Motor neuron (in vitro differentiated cells): ENCODE measurements at regions not wholly inside any gene's neighbourhood (a gene's known extent, or its start where the extent isn't known, plus 50 kb on each side); places are given as distances from the start of the nearest gene placed in this dataset.
A peak's percentile ranks its signal among the peaks of the same experiment; 100 is the strongest.
"Not testable (repeated sequence)": the region's sequence is repeated elsewhere in the genome, so short reads cannot be mapped to it uniquely, and the experiment has no call there.

Source experiments
- ATAC-seq, 8 experiments: fragments of 200-7000 bp; cut with Tn5 transposase; replicated peaks in 6 of 8; 2 replicates each; pipeline ENCODE4 v1.8.0; 2021; ENCODE audit warnings: mild to moderate bottlenecking in 8 of 8, moderate library complexity in 8 of 8
- H3K27ac ChIP-seq, 2 donors: fragments of 250-450 bp; sonication (Bioruptor Pico); 2 replicates each; pipeline ENCODE4 v1.9.0; 2021; ENCODE audit warnings: antibody characterized with exemption in 2 of 2, mild to moderate bottlenecking in 2 of 2, moderate library complexity in 1 of 2
- H3K4me1 ChIP-seq, 2 donors: fragments of 250-450 bp; sonication (Bioruptor Pico); replicated peaks in 1 of 2; 2 replicates each; pipeline ENCODE4 v1.6.1; 2021; ENCODE audit warnings: antibody characterized with exemption in 2 of 2, mild to moderate bottlenecking in 2 of 2, moderate library complexity in 1 of 2
- H3K4me3 ChIP-seq, 5 donors: fragments of 250-450 bp; sonication (Bioruptor Pico); 2 replicates each; pipeline ENCODE4 v1.9.0; 2021; ENCODE audit warnings: antibody characterized with exemption in 5 of 5, mild to moderate bottlenecking in 5 of 5, moderate library complexity in 4 of 5
- WGBS, 10 experiments: fragments of 450-650 bp; shearing (Covaris generic); methylation state at CpG; one replicate each; pipeline ENCODE4 v1.0.0; 2022; 5-methylcytosine and 5-hydroxymethylcytosine counted together
- in situ Hi-C, 9 experiments: fragments of 400-800 bp; cut with MboI; loops; one replicate each; pipeline ENCODE4 v1.15.0; 2021; ENCODE audit warnings: low sequenced_read_pairs in 9 of 9, low pct_unique_long_range_greater_than_20kb in 2 of 9; ENCODE audit not compliant: unreplicated experiment in 9 of 9

DNA sequence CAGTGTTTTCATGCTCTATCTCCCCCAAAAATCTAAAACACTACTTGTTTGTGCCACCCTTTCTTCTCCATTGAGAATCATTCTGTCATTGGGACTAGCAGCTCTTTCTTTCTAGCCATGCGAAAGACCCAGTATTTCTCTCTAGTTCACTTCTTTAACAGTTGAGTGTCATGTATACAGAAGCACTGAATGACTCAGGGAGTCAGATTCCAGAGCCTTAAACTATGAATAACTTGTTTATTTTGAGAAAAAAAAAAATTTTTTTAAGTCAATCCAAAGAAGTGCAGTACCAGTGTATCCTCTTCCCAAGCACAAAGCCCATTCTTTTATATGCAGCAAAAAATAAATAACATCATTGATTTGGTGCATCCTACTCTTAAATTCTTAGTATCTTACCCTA lies 415.4 kb upstream of the GRAMD2B start:
- H3K4me3 ChIP-seq, result no peak overlapping the region
- in situ Hi-C loops, result no loop called here
- 100% methylated on average over 1 of the region's 1 CpG; no CpG with 5 or more reads in 4 of the 10 experiments for WGBS, 10 experiments
- peaks cover 8 to 25% of the 10 kb centered on the region in 2 donors for H3K4me1 ChIP-seq
- no peak for ATAC-seq
- no peak overlapping the region for H3K27ac ChIP-seq

DNA sequence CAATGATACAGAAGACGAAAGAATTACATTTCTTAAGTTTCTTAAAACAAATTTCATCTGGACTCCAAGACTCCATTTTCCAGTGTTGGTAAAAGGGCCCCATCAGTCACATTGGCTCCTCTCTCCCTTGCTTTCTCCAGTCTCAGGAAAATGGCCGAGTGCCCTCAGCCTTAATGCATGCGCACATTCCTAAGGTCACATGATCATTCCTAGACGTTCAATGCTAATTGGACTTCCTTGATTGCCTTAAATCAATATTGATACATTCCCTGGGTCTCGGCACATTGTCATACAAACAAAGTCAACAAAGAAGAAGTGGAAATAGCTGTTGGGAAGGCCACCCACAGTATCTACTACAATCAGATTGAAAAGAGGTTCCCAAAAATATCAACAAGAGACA lies 413.6 kb upstream of the GRAMD2B start:
- H3K4me1 ChIP-seq, result peaks cover 6 to 19% of the 10 kb centered on the region in 2 donors
- 43 to 83% (median 64%) methylated on average over 1 to 5 of the region's 5 CpGs; no CpG with 5 or more reads in 1 of the 10 experiments for WGBS, 10 experiments
- no peak overlapping the region for H3K27ac ChIP-seq
- no peak overlapping the region for H3K4me3 ChIP-seq
- peak in 1 of 8 experiments; percentile 52 for ATAC-seq
- in situ Hi-C loops, result no loop called here

DNA sequence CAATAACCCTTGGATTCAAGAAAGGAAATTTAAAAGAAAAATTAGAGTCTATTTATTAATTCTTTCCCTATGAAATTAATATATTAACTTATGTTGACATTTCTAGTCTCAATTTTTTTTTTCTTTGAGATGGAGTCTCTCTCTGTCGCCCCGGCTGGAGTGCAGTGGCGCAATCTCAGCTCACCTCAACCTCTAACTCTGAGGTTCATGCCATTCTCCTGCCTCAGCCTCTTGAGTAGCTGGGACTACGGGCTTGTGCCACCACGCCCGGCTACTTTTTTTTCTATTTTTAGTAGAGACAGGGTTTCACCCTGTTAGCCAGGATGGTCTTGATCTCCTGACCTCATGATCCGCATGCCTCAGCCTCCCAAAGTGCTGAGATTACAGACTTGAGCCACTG lies 411.7 kb upstream of the GRAMD2B start:
- H3K27ac ChIP-seq, in situ Hi-C loops, ATAC-seq, H3K4me3 ChIP-seq: not testable (repeated sequence)
- 91 to 100% (median 100%) methylated on average over 1 to 7 of the region's 7 CpGs for WGBS, 10 experiments
- peaks cover 22 to 28% of the 10 kb centered on the region in 2 donors for H3K4me1 ChIP-seq

DNA sequence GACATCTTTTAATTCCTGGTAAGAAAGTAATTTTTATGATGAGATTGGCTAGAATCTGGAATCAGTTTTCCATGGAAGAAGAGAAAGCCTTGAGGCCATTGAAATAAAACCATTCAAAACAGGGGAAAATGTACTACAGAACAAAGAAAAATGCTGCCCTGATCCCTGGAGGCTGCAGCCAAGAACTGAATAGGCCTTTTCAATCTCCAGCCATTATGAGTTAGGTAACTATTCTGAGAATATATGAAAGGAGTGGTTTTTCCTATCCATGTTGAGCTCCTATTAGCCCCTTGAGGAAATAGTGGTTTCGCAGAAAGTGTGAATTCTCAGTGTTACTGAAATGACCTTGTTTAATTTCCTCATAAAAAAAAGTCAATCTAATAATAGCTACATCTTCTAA lies 408.5 kb upstream of the GRAMD2B start:
- in situ Hi-C loops, result no loop called here
- WGBS, 10 experiments, result 78 to 100% (median 95%) methylated on average over 1 of the region's 1 CpG; no CpG with 5 or more reads in 4 of the 10 experiments
- Histone ChIP-seq H3K4me3 (no peak overlapping the region), H3K4me1 (peaks cover 19 to 37% of the 10 kb centered on the region in 2 donors), H3K27ac (peak overlapping the region in 1 of 2 donors; percentile 55)
- ATAC-seq, result peak in 4 of 8 experiments; percentile 22 to 50 (median 38)

DNA sequence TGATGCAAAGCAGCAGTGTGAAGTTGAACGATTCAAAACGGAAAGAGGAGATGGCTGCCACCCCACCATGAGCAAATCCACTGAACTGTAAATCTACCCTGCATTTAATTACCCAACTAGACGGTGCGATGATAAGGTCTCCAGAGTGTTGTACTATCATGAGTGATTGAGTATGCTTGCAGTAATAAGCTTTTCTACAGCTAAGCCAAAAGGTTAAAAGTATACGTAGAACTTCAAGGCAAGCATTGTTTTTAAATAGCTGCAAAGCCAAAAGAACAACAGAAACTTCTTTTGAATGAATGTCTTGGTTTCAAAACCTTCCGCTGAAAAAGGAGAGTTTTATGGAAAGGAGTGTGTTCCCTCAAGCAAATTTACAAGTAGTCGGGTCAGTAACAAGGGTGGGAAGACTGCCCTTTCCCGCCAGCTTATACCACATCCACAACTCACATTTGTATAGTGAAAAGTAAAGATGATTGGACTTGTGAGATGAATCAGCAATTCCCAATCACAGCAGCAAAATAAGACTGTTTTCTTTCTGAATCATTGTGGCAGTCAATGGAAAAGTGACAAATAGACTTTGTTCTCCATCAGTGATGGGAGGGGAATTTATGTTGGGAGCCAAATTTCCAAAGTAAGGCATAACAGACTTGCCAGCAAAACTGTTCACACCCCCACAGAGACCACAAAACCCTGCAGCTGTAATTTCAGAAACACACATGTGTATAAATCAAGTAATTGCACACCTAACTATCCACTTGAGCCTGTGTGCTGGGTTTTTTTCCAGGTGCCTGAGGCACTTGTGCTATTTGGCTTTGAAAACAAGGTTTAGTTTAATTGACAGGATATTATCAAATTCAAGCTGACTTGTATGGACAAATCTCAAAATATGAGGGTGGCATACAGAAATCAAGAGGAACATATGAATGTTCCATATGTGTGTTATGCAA lies 407.7 kb upstream of the GRAMD2B start:
- WGBS, 10 experiments, result 5 to 40% (median 16%) methylated on average over 1 to 6 of the region's 8 CpGs; no CpG with 5 or more reads in 2 of the 10 experiments
- H3K27ac ChIP-seq, result no peak overlapping the region
- peak in 7 of 8 experiments; percentile 56 to 97 (median 90) for ATAC-seq
- H3K4me3 ChIP-seq, result no peak overlapping the region
- H3K4me1 ChIP-seq, result peaks cover 18 to 37% of the 10 kb centered on the region in 2 donors
- in situ Hi-C loops, result no loop called here

DNA sequence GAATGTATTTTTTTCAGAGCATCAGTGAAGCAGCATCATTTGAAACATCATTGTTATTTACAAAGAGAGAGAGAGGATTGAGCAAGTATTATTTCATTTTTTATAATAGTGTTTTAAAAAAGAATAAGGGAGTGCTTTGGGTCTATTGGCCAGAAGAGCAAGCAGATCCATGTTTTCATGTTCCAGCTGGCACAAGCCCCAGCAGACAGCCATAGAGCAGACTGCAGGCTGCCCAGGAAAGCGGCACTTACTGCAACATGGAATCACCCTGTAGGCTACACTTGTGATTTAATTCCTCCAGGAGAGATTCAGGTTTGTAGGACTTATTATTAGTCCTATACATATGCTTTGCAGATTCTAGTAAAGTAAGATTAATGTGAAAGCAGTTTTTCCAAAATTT lies 407.0 kb upstream of the GRAMD2B start:
- in situ Hi-C loops, result no loop called here
- WGBS, 10 experiments, result 0 to 100% (median 36%) methylated on average over 1 of the region's 1 CpG; no CpG with 5 or more reads in 4 of the 10 experiments
- peak in 1 of 8 experiments; percentile 33 for ATAC-seq
- H3K27ac ChIP-seq, result no peak overlapping the region
- H3K4me3 ChIP-seq, result no peak overlapping the region
- H3K4me1 ChIP-seq, result peaks cover 18 to 37% of the 10 kb centered on the region in 2 donors

DNA sequence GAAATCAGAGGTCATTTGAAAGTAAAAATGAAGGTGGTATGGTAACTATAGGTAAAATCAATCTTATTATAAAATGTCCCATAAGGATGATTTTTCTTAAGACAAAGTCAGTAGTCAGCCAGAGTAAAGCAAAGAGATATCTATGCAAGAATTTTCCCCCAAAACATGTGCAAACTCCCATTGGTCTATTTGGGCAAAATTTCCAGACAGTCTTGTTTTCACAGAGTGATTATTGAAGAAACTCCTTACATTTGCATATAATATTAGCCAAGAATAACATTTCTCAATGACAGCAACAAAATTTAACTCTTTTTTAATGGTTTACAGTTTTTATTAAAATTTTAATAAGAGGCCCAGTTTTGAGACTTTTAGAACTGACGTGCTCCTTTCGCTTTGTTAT lies 406.1 kb upstream of the GRAMD2B start:
- Histone ChIP-seq H3K27ac (no peak overlapping the region), H3K4me1 (peaks cover 18 to 37% of the 10 kb centered on the region in 2 donors), H3K4me3 (no peak overlapping the region)
- in situ Hi-C loops, result no loop called here
- 90 to 100% (median 100%) methylated on average over 2 of the region's 2 CpGs; no CpG with 5 or more reads in 1 of the 10 experiments for WGBS, 10 experiments
- ATAC-seq, result no peak

DNA sequence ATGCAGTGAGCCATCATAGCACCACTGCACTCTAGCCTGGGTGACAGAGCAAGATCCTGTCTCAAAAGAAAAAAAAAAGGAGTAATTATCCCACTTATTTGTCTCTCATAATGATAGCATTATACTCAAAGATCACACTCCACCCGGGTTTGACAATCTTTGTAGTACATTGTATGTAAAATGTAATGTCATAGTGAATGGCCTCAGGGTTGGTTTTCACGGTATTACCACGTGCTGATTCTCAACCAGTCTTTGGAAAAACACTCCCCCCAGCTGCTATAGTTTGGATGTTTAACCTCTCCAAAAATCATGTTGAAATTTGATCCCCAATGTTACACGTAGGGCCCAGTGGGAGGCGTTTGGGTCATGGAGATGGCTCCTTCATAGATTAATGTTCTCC lies 402.4 kb upstream of the GRAMD2B start:
- Histone ChIP-seq H3K4me1 (peaks cover 4 to 32% of the 10 kb centered on the region in 2 donors), H3K4me3 (no peak overlapping the region), H3K27ac (no peak overlapping the region)
- WGBS, 10 experiments, result 51 to 100% (median 81%) methylated on average over 3 to 5 of the region's 5 CpGs; no CpG with 5 or more reads in 1 of the 10 experiments
- in situ Hi-C loops, result no loop called here
- no peak for ATAC-seq

DNA sequence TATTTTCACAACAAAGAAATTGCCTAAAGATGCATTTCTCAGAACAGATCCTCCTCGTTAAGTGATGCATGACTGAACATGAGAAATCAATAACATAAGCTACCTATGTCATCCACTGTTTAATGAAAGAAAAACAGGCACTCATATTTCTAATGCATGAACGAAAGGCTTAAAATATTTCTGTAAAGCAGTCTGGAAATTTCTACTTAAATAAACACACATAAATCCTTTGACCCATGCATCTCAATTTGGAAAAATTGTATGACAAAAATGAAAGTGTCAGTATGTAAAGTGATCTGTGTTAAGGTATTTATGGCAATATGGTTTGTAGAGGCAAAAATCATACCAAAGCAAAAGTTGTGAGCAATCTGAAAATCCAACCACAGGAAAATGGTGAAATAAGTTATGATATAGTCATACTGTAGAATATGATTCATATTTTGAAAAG lies 399.2 kb upstream of the GRAMD2B start:
- Histone ChIP-seq H3K4me1 (peaks cover 0 to 15% of the 10 kb centered on the region in 2 donors), H3K4me3 (no peak overlapping the region), H3K27ac (no peak overlapping the region)
- 0 to 83% (median 62%) methylated on average over 1 to 2 of the region's 2 CpGs for WGBS, 10 experiments
- in situ Hi-C loops, result no loop called here
- peak in 4 of 8 experiments; percentile 24 to 54 (median 35) for ATAC-seq

DNA sequence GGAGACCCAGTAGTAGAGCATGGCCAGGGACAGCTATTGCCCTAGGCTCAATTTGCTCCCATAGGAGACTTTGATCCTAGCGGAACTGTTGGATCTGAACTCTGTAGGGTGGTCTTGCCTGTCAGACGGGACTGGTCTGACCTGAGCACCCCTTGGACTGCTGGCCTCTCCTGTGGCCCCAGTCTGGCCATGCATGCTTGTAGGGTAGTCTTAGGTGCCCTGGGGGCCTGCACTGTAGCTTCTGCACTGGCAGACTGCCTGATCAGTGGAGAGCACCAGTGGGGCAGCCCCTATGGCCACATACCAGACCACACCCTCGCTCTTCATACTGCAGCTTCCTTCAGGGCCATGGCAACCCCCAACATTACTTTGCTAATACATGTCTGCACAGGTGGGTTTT lies 396.1 kb upstream of the GRAMD2B start:
- in situ Hi-C loops, result no loop called here
- H3K27ac ChIP-seq, result no peak overlapping the region
- no peak for ATAC-seq
- peaks cover 0 to 15% of the 10 kb centered on the region in 2 donors for H3K4me1 ChIP-seq
- no peak overlapping the region for H3K4me3 ChIP-seq
- WGBS, 10 experiments, result 40 to 94% (median 80%) methylated on average over 1 to 3 of the region's 3 CpGs; no CpG with 5 or more reads in 6 of the 10 experiments

DNA sequence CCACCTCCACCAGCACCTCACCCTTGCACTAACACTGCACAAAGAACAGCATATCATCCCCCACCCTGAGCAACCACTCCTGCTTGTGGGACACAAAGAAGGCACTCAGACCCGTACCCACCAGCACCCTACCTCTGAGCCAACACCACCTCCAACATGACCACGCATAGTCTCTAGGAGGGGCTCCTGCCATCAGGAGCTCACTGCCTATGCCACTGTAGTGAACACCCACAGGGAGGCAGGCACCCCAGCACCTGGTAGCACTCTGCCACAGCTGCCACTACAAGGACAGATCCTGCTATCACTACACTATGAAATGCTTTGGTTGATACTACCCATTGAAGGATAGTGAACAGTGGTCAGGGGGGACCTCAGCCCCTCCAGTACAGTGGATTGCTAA lies 395.6 kb upstream of the GRAMD2B start:
- Histone ChIP-seq H3K4me3 (no peak overlapping the region), H3K27ac (no peak overlapping the region), H3K4me1 (peaks cover 0 to 15% of the 10 kb centered on the region in 2 donors)
- WGBS, 10 experiments, result 100% methylated on average over 1 of the region's 2 CpGs; no CpG with 5 or more reads in 8 of the 10 experiments
- ATAC-seq, result no peak
- in situ Hi-C loops, result no loop called here

DNA sequence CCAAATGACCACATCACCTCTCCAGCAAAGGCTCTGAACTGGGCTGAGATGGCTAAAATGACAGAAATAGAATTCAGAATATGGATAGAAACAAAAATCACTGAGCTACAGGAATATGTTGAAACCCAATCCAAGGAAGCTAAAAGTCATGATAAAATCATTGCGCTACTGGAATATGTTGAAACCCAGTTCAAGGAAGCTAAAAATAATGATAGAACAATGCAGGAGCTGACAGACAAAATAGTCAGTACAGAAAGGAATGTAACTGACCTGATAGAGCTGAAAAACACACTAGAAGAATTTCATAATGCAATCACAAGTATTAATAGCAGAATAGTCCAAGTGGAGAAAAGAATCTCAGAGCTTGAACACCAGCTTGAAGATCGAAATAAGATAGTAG lies 394.9 kb upstream of the GRAMD2B start:
- in situ Hi-C loops, result no loop called here
- 60 to 100% (median 88%) methylated on average over 2 of the region's 2 CpGs; no CpG with 5 or more reads in 2 of the 10 experiments for WGBS, 10 experiments
- peaks cover 0 to 15% of the 10 kb centered on the region in 2 donors for H3K4me1 ChIP-seq
- ATAC-seq, result no peak
- H3K27ac ChIP-seq, result no peak overlapping the region
- H3K4me3 ChIP-seq, result no peak overlapping the region

DNA sequence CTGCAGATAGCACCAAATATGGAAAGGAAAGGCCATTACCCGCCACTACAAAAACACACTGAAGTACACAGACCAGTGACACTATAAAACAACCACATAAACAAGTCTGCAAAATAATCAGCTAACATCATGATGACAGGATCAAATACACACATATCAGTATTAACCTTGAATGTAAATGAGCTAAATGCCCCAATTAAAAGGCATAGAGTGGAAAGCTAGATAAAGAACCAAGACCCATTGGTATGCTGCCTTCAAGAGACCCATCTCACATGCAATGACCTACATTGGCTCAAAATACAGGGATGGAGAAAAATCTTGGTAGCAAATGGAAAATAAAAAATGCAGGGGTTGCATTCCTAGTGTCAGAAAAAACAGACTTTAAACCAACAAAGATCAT lies 393.9 kb upstream of the GRAMD2B start:
- ATAC-seq, in situ Hi-C loops: not testable (repeated sequence)
- 100% methylated on average over 1 of the region's 1 CpG; no CpG with 5 or more reads in 5 of the 10 experiments for WGBS, 10 experiments

More for the DNA sequence above, 393.9 kb upstream of the GRAMD2B start:
- H3K4me1 ChIP-seq, H3K27ac ChIP-seq, H3K4me3 ChIP-seq: not testable (repeated sequence)
